Osteoblast (primary cell): ENCODE measurements at regions not wholly inside any gene's neighbourhood (a gene's known extent, or its start where the extent isn't known, plus 50 kb on each side); places are given as distances from the start of the nearest gene placed in this dataset.

ENCODE experiments used
- DNase-seq: peaks from one replicate; pipeline ENCODE4 v3.0.0; 2011; ENCODE audit warnings: low spot score, mixed read lengths; ENCODE audit not compliant: insufficient read length; ENCODE audit errors: missing footprints
- H2AFZ ChIP-seq: 2 replicates; pipeline ENCODE4 v1.6.0; 2011; ENCODE audit warnings: mild to moderate bottlenecking, low read length
- H3K27ac ChIP-seq: 2 replicates; pipeline ENCODE4 v1.5.1; 2011; ENCODE audit warnings: mild to moderate bottlenecking, low read depth, low read length, moderate library complexity
- H3K27me3 ChIP-seq: 2 replicates; pipeline ENCODE4 v1.6.0; 2012; ENCODE audit warnings: mild to moderate bottlenecking, control low read depth, inconsistent platforms, low read length, moderate library complexity; ENCODE audit not compliant: insufficient read depth
- H3K36me3 ChIP-seq: 2 replicates; pipeline ENCODE4 v1.5.1; 2011; ENCODE audit warnings: mild to moderate bottlenecking, low read length, control low read depth, moderate library complexity; ENCODE audit not compliant: insufficient read depth
- H3K4me1 ChIP-seq: 2 replicates; pipeline ENCODE4 v1.5.1; 2011; ENCODE audit warnings: mild to moderate bottlenecking, low read length, control low read depth, moderate library complexity; ENCODE audit not compliant: insufficient read depth
- H3K4me2 ChIP-seq: 2 replicates; pipeline ENCODE4 v1.6.0; 2011; ENCODE audit warnings: mild to moderate bottlenecking, low read length; ENCODE audit not compliant: insufficient read depth
- H3K4me3 ChIP-seq: fragments of 200-600 bp; sonication (generic); 3 replicates; pipeline ENCODE4 v1.5.1; 2012; ENCODE audit warnings: mild to moderate bottlenecking, low read length, inconsistent platforms; ENCODE audit not compliant: insufficient read depth
- H3K79me2 ChIP-seq: 2 replicates; pipeline ENCODE4 v1.6.0; 2012; ENCODE audit warnings: mild to moderate bottlenecking, low read length, control low read depth, inconsistent platforms; ENCODE audit not compliant: insufficient read depth
- H3K9me3 ChIP-seq: 2 replicates; pipeline ENCODE4 v1.5.1; 2011; ENCODE audit warnings: low read depth, low read length, control low read depth
- H4K20me1 ChIP-seq: 2 replicates; pipeline ENCODE4 v1.6.0; 2012; ENCODE audit warnings: mild to moderate bottlenecking, low read length, control low read depth; ENCODE audit not compliant: insufficient read depth
- CTCF ChIP-seq: IDR thresholded peaks from 2 replicates; pipeline ENCODE4 v1.5.1; 2011; ENCODE audit warnings: mild to moderate bottlenecking, low read depth, low read length, moderate library complexity; ENCODE audit errors: extremely low read depth

GRCh38 chr6:108777536-108777935 is 70.7 kb upstream of the ARMC2 start:
- Histone ChIP-seq H3K4me2 (no peak overlapping the region), H3K4me1 (peaks cover 7% of the 10 kb centered on the region), H3K9me3 (no peaks in the 10 kb centered on the region), H3K79me2 (no peaks in the 10 kb centered on the region), H3K27ac (no peak overlapping the region), H2AFZ (no peak overlapping the region), H4K20me1 (no peaks in the 10 kb centered on the region), H3K4me3 (no peak overlapping the region), H3K27me3 (no peaks in the 10 kb centered on the region), H3K36me3 (no peaks in the 10 kb centered on the region)
- TF ChIP-seq CTCF, result no peak
- no peak for DNase-seq

- no peaks in the 10 kb centered on the region for H4K20me1 ChIP-seq
- no peaks in the 10 kb centered on the region for H3K79me2 ChIP-seq
- H3K27me3 ChIP-seq, result no peaks in the 10 kb centered on the region
- no peak for TF ChIP-seq CTCF
- no peak overlapping the region for H3K4me3 ChIP-seq
- H3K4me2 ChIP-seq, result no peak overlapping the region
- H3K27ac ChIP-seq, result no peak overlapping the region
- no peak for DNase-seq
- H2AFZ ChIP-seq, result no peak overlapping the region
- H3K9me3 ChIP-seq, result no peaks in the 10 kb centered on the region
- H3K4me1 ChIP-seq, result peaks cover 12% of the 10 kb centered on the region
- H3K36me3 ChIP-seq, result no peaks in the 10 kb centered on the region
These were observed 69.6 kb upstream of the ARMC2 start for GRCh38 chr6:108778421-108779186.

GRCh38 chr6:108779536-108780275 is 68.5 kb upstream of the ARMC2 start:
- H2AFZ ChIP-seq, result no peak overlapping the region
- TF ChIP-seq CTCF, result no peak
- DNase-seq, result no peak
- no peak overlapping the region for H3K27ac ChIP-seq
- H4K20me1 ChIP-seq, result no peaks in the 10 kb centered on the region
- peaks cover 12% of the 10 kb centered on the region for H3K4me1 ChIP-seq
- no peaks in the 10 kb centered on the region for H3K9me3 ChIP-seq
- no peaks in the 10 kb centered on the region for H3K27me3 ChIP-seq
- H3K79me2 ChIP-seq, result no peaks in the 10 kb centered on the region
- no peaks in the 10 kb centered on the region for H3K36me3 ChIP-seq
- no peak overlapping the region for H3K4me3 ChIP-seq
- no peak overlapping the region for H3K4me2 ChIP-seq

GRCh38 chr6:108780784-108781183 is 67.4 kb upstream of the ARMC2 start:
- H2AFZ ChIP-seq, result no peak overlapping the region
- H3K27ac ChIP-seq, result no peak overlapping the region
- no peak overlapping the region for H3K4me3 ChIP-seq
- no peaks in the 10 kb centered on the region for H3K79me2 ChIP-seq
- no peak for DNase-seq
- no peaks in the 10 kb centered on the region for H3K36me3 ChIP-seq
- H3K9me3 ChIP-seq, result no peaks in the 10 kb centered on the region
- H3K27me3 ChIP-seq, result no peaks in the 10 kb centered on the region
- H4K20me1 ChIP-seq, result no peaks in the 10 kb centered on the region
- peaks cover 12% of the 10 kb centered on the region for H3K4me1 ChIP-seq
- no peak overlapping the region for H3K4me2 ChIP-seq
- TF ChIP-seq CTCF, result no peak
